Activated CD4-positive, alpha-beta T cell treated with anti-CD3 and anti-CD28 coated beads for 4 hours (primary cell): ENCODE measurements at regions not wholly inside any gene's neighbourhood (a gene's known extent, or its start where the extent isn't known, plus 50 kb on each side); places are given as distances from the start of the nearest gene placed in this dataset.

Source experiments
- DNase-seq, 2 donors: peaks; one replicate each; pipeline ENCODE4 v3.0.0-alpha.2; 2020

DNA sequence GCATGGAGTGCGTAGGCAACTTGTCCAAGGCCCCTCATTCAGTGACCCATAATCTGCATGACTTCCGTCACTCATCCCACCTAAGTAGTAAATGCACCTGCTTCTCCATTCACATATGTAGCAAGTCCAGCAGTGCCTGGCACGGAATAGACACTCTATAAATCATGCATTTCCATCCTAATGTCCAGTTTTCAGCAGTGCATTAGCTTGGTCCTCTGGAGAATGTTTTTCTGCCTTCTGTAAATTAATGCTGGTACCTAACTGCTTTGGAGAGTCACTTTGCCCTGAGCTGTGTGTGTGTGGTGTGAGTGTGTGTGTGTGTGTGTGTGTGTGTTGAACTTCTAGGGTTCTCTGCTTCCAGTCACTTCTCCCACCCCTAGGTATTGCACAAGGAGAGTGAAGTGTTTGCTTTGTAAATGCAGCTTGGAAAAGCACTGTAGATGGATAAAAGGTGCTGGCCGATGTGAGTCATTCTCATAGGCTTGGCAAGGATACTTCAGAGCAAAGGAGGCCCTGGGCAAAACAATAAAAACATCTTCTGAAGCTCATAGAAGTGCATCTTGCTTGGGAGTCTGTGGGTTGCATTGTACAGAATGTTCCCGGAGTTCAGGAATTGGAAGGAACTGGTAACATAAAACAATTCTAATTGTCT, 181.8 kb downstream of the KATNAL1 start:
- no peak for DNase-seq

DNA sequence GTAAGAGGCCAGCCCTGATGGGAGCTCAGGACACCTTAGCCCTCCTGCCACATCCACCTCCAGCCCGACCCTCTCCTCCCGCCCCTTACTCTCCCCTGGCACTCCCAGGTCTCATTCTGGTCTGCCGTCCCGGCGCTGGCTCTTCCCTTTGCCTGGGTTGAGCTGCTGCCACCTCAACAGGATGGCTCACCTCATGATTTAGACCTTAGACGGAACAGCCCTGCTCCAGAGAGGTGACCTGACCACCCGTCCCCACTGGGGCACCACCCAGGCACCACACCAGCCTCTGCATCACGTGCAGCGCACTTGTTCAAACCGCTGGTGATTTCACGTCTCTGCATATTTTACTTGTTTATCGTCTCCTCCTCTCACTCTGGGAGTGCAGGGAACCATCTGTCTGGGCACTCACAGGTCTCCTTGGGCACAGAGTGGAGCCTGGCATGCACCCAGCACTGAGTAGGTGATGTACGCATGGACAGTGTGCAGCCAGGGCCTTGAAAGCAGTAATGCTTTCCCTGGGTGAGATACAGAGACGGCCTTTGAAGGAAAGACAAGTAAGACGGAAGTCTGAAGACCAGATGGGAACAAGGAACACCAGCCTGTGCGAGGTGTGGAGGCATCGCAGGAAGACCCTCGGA, 183.1 kb downstream of the KATNAL1 start:
- no peak for DNase-seq

DNA sequence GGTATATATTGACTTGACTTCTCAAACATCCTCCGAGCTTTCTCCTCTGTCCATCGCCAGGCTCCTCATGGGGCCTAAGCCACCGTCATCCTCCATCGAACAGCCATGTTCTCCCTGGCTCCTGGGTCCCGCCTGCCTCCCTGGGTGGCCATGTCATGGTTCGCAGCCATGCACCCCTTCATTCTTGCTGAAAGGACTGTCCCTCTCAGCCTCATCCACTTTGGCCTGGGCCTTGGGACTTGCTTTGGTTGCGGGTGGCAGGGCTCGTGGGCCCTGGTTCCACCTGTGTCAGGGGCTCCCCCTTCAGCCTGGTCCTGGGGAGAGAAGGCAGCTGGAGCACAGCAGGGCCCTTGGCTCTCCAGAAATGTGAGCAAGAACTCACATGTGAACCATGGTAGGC, 183.8 kb downstream of the KATNAL1 start:
- no peak for DNase-seq

DNA sequence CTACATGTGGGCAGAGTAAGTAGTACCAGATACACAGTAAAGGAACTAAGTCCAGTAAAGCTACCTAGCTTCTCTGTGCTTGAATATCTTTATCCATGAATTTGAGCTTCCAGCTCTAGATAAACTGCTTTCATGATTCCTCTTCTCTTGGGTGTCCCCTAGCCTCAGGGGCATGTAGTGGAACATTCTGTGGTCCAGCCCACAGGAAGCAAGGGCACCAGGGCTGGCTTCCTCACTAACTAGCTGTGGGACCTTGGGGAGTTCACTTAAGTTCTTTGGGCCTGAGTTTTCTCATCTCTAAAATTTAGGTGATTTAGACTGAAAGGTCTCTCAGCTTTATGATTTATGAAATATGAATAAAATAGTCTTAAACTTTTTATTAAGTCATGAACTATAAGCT, 185.7 kb downstream of the KATNAL1 start:
- no peak for DNase-seq

DNA sequence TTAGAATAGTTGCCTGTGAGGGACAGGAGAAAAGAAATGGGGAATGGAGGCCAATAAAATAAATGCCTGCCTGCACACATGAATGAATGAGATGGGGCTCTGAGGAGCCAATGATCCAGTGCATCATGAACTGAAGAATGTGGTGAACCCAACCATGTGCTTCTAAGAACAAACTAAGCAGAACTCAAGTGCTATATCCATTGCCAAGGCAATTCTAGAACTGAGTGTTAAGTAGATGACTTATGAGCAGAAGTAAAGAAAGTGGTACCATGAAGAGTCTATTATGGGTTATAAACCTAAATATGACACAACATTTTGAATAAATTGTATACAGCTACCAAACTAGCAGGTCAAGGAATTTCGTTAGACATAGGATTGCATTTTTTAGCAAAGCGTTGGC, 186.1 kb downstream of the KATNAL1 start:
- DNase-seq = no peak

DNA sequence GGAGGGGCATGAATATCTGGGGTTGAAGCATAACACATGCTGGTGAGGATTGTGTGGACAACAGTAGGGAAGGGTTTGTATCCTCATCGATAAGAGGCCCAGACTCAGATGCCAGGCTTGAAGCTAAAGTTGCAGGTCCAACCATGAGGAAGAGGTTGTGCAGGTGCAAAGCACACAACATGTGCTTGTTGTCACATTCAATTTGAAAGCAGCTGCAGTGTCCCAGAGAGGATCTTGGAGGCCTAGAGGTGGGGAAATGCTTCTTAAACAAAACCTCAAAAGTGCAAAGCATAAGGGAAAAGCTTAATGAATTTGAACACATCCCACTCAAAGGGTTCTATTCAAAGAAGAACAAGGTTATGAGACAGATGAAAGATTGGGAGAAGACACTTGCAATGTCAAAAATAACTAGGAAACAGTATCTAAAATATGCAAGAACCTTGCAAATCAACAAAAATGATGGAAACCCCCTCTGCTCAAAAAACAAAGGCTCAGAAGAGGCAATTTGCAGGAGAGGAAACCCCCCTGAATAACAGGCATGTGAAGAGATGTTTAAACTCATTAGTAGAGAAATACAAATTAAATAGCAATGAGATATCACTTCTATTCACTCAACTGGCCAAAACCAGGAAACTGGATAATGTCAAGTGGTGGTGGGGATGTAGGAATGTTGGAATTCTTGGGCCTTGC, 187.1 kb downstream of the KATNAL1 start:
- no peak for DNase-seq

DNA sequence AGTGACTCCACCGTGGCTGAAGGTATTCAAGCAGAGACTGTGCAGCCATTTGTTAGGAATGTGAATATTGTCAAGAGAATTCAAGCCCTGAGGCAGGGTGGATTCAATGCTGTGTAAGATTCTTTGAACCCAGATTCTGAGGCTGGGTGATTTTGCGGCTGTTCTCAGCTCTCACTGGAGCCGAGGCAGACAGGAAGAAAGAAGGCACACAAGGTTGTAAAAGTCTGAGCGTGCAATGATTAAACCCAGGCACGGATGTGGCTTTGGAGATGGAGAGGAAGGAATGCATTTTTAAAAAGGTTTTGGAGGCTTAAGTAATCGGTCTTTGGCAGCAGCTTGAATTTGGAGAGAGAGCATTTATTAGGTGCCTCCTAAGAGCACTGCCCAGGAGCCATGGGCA, 187.9 kb downstream of the KATNAL1 start:
- no peak for DNase-seq

DNA sequence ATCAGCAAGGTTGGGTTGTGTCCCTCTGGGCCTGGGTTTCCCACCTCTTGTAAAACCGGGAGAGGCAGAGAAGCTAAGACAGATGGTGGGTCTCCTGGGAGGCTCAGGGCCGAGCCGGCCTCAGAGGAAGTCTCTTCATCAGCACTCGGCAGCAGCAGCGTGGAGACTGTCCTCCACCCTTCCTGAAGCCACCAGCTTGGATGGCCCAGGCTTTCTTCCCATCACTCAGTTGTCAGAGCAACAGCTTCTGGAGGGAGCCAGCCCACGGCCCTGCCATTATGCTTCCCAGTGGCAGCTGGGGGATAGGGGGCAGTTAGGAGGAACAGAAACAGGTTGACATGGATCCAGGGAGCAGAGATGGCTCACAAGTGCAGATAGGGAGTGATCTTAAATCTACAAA, 191.0 kb downstream of the KATNAL1 start:
- DNase-seq = no peak

DNA sequence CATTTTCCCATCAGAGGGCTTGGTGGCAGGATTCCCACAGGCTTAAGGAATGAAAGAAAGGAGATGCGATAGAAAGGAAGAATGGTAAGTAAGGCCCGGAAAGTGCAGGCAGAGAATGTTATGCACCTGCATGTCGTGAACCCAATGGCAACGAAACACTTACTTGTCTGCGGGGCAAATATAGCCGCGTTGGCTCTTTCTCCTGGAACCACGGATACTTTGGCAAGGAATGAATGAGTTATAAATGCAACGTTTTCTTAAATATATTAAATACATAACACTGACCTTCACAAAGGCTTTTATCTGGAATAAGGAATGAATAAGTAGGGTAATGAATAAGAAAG, 192.1 kb downstream of the KATNAL1 start:
- no peak for DNase-seq

DNA sequence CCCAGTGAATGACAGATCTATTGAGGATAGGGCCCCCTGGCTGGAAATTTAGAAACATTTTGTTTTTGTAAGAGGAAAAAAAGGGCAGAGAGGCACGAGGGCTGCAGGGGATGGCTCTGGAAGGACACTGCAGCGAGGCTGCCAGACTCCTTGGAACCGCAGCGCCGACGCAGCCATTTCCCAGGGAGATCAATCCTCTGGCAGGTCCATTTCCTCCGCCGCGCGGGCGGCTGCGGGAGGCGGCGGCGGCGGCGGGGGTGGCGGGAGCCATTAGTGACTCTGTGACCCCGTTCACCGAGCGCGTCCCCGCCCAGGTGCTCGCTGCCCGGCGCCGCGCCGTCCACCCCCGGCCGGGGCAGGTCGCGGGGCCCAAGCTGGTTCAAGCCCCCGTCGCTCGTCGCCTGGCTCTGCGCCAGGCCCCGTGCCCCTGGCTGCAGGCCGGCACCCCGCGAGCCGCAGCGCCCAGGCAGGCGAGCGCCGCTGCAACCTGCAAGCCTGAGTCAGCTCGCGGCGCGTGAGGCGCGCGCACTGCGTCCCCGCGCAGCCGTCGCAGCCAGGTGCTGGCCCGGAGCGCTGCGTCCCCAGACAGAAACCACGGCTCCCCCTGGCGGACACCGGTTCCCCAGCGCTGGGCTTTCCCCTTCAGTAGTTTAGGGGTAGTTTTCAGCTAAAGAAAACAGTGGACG, 192.6 kb downstream of the KATNAL1 start:
- peak; percentile 90 to 96 for DNase-seq

DNA sequence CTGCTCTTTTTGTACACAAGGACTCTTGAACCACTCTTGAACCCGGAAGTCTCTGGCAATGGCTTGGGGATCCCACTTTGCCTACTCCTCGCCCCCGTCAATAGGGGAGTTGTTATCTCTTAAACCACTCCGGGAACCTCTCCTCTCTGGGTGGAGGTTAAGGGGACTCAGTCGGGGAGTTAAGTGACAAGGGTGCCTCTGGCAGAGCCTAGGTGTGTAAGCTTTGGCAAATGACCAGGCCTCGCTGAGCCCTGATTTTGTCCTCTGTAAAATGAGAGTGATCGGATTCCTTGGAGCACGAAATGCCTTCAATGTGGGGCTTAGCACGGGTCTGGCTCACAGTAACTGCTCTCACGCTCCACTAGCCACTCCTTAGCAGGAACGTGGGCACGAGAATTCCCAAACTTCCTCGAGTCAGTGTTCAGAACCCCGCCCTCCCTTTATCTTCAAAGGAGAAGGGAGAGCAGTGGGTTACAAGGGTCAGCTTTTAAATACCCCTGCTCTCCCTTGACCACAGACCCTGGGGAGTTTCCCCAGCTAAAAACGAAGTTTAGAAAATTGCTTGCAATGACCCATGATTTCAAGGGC, 193.3 kb downstream of the KATNAL1 start:
- DNase-seq = no peak

DNA sequence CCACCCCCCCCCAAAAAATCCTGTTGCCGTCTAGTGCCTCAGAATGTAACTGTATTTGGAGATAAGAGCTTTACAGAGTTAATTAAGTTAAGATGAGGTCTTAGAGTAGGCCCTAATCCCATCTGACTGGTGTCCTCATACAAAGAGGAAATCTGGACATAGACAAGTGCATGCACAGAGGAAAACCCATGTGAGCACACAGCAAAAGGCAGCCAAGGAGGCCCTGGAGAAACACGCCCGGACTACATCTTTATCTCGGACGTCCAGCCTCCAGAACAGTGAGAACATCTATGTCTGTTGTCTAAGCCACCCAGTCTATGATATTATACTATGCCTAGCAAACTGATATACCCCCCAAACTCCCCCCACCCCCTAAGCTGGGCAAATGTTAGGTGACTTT, 193.8 kb downstream of the KATNAL1 start:
- DNase-seq = no peak

DNA sequence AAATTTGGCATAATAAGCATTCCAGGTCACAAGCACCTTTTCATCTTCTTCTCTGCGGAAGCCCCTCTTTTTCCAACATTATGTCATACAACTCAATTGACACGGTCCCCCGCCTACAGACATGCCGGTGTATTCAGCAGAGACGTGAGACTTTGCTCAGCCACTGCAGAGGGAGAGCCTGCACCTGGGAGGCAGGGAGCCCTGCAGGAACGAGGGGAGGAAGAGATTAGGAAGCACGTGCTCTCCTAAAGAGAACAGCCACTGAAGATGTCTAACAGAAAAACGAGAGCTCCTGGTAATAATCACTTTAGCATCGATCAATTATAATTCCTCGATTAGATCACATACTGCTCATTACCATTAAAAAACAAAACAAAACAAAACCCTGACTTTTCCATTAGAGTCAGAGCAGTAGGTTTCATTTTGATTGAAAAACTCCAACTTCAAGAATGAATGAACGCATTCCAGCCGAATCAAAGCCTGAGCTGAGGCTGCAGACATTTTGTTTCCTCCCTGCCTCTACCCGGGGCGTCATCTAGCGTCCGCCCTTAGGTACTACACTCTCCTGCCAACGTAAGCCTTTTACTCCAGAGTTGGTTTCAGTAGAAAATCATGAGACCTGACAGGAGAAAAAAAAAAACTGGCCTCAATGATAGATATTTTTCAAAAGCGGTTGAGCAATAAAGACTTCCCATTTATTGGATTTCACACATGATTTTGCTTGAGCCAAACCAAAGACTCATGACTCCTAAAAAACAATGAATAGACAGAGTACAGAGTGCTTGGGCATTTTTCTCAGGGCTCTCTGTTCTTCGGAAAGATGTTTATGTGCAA, 194.5 kb downstream of the KATNAL1 start:
- DNase-seq = peak; percentile 67 to 80

DNA sequence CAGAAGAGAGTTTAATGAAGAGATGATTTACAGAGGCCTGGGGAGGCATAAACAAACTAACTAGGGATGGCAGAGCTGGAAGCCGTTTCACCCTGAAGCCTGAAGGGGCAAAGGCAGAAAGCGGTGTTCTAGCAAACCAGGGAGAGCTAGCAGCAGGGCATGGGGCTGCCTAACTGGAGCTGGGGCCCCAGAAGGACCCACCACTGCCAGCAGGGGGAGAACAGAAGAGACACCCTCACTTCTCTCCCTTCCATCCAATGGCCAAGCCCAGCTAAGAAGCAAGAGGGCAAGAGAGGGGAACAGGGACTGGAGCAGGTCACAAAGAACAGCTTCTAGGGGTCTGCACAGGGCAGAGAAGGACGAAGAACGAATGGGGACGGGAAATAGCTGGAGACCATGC, 195.5 kb downstream of the KATNAL1 start:
- no peak for DNase-seq

DNA sequence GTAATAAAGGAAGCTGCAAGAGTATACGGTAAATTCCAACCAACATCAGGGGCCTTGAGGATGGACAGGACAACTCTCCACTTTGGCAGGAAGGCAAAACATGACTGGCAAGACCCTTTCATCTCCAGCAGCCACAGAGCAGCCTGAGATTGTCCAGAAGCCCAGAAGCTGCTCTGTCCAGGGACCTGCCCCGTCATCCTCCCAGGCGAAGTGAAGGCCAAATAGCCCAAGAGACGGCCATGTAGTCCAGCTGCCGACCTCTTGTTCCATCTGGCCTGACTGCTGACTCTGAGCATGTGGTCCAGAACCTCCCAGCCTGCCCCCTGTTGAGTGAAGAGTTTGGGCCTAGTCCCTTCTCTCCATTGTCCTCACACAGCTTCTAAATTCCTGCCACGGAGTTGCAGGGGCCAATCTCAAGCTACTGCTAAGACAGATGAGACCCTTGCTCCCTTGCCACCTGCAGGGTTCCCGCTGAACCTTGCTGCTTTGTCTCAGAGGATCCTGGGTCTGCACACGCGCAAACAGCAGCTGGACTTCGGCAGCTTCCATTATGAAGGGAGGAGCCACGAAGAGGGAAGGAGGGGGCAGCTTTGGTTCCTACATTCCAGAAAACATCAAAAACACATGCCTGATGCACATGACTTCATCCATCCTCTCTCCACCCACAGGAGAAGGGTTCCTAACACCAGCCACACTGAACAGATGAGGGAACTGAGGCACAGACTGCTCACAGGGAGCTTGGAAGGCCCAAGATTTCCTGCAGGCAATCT, 196.9 kb downstream of the KATNAL1 start:
- no peak for DNase-seq

DNA sequence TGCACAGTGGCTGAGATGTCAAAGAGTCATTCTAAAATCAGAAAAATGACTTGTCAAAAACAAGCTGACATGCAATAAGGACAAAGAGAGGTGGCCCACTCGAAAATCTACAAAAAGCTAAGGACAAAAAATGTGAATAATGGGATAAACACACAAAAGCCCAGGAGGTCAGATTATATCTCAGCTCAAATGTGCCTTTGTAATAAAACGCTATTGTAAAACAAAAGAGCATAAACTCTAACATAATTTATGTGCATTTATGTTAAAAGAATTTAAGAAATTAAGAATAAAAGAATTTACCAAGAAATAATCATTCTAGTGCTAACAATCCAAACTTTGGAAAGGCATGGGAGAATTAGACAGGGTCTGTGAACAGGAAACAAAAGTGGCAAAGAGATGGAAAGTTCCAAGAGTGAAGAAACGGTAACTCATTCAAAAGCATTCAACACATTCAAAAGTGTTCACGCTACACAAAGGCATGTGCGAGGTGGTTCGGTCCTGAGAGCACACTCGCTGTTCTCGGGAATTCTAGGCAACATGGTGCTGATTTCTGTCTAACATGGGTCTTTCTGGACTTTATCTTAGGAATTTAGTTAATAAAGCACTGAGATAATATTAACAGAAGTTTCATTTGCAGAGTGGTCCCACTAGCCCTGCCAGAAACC, 197.7 kb downstream of the KATNAL1 start:
- no peak for DNase-seq

DNA sequence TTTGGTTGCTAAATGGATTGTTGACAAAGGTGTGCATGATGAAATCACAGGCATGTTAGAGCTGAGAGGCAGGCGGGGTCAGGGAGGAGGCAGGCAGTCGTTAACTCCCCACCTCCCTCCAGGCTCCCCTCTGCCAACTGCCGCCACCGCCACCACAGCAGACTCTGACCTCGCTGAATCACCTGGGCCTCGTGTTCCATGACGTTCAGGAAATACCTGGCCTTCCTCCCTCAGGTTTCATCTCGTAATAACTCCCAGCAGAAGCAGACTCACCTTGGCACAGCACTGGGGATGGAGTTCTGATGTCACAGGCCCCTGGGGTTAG, 198.5 kb downstream of the KATNAL1 start:
- no peak for DNase-seq

DNA sequence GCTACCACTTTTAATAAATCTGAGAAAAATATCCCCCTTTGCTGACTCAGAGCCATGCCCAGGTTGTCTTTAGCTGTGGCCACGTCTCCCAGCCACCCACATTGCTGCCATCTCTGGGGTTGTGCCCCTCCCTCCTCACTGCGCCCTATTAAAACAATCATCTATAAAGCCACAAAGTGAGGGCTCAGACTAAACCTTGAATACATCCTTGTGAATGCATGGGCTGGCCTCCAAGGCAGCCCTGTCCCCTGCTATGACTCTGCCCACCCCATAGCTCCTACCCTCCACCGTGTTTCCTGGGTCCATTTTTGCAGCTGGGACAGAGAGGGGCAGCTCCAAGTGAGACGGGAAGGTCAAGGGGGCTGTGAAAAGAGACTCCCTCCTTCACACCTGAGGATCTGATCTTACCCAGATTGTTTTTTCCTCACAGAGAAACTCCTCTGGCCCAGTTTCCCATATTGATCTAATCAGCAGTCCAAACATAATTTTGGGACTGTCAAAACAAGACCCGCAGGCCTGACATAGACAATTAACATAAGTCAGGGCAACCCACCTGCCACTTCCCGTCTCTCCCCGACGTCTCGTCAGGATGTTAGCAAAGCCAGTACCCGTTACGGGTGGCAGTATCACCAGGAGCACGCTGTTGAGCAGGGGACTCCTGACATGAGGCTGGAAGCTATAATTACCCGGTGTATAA, 199.0 kb downstream of the KATNAL1 start:
- no peak for DNase-seq

DNA sequence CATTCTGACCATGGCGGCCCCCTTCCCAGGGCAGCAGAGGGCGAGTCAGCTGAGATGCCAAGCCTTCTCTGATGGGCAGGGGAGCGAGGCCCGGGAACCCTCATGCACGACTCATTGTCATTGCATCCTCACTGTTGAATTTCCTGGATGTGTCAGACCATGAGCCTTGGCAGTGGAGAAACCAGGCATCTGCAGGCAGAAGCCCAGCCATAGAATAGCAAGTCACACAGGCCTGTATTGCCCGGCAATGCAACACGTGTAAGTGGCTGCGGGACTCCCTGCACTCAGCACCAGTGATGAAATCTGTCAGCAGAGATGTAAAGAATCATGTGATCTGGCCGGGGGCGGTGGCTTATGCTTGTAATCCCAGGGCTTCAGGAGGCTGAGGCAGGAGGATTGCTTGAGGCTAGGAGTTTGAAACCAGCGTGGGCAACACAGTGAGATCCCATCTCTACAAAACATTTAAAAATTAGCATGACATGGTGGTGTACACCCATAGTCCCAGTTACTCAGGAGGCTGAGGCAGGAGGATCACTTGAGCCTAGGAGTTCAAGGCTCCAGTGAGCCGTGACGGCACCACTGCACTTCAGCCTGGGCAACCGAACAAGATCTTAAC, 199.7 kb downstream of the KATNAL1 start:
- no peak for DNase-seq

DNA sequence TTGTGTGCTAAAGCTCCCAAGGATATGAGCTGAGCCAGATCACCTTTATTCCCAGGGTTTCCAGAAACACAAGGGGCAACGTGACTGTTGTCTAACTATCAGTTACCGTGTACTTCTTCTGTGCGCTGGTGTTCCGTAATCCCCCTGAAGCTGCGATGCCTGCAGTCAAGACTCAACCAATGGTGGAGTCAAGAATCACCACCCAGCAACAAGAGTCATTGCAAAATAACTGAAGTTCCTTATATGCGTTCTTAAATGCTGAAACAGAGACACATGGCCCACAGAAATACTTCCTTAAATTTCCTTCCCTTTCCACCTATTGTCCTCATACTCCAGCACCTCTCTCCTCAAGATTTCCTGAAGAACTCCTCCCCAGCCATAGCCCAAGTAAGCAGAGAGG, 200.2 kb downstream of the KATNAL1 start:
- no peak for DNase-seq
